K562 (cell line): ENCODE measurements at regions not wholly inside any gene's neighbourhood (a gene's known extent, or its start where the extent isn't known, plus 50 kb on each side); places are given as distances from the start of the nearest gene placed in this dataset.

Experiments
- E2F6 ChIP-seq, 2 experiments: IDR thresholded peaks; 2 replicates each; pipeline ENCODE4 v1.6.1; 2011; ENCODE audit warnings: borderline replicate concordance in 1 of 2, control low read depth in 1 of 2, low read depth in 1 of 2, low read length in 1 of 2, mild to moderate bottlenecking in 1 of 2, mixed read lengths in 1 of 2, moderate library complexity in 1 of 2; ENCODE audit not compliant: insufficient read depth in 1 of 2, insufficient read length in 1 of 2, poor library complexity in 1 of 2, severe bottlenecking in 1 of 2; ENCODE audit errors: extremely low read depth in 1 of 2
- HCFC1 ChIP-seq: IDR thresholded peaks from 2 replicates; pipeline ENCODE4 v1.6.1; 2012; ENCODE audit warnings: low read depth, low read length, improper control_type of control experiment
- MIER1 ChIP-seq: fragments of 450-650 bp; IDR thresholded peaks from 2 replicates; pipeline ENCODE4 v1.6.1; 2016; ENCODE audit warnings: antibody characterized with exemption, mild to moderate bottlenecking, low read depth
- PHF20 ChIP-seq: fragments of 450-650 bp; IDR thresholded peaks from 2 replicates; pipeline ENCODE4 v1.6.1; 2018; ENCODE audit not compliant: partially characterized antibody
- PTRF ChIP-seq: fragments of 450-650 bp; IDR thresholded peaks from 2 replicates; pipeline ENCODE4 v1.6.1; 2016; ENCODE audit warnings: mild to moderate bottlenecking, missing genetic modification characterization, missing compliant biosample characterization
- SAFB ChIP-seq: fragments of 200-400 bp; formaldehyde crosslinking; IDR thresholded peaks from 2 replicates; pipeline ENCODE4 v1.6.1; 2017; ENCODE audit warnings: low read depth, low read length, borderline replicate concordance
- SAFB2 ChIP-seq: fragments of 200-400 bp; formaldehyde crosslinking; IDR thresholded peaks from 2 replicates; pipeline ENCODE4 v1.6.1; 2018; ENCODE audit warnings: borderline replicate concordance, low read length, low read depth, moderate library complexity; ENCODE audit not compliant: severe bottlenecking
- TCF7L2 ChIP-seq: fragments of 150-350 bp; IDR thresholded peaks from 2 replicates; pipeline ENCODE4 v1.6.1; 2016; ENCODE audit warnings: low read depth, mild to moderate bottlenecking, low read length, moderate library complexity
- ZC3H4 ChIP-seq: sonication (generic); formaldehyde crosslinking; IDR thresholded peaks from 2 replicates; pipeline ENCODE4 v1.9.0; 2021; ENCODE audit warnings: missing genetic modification reagents, borderline replicate concordance
- ZC3H8 ChIP-seq: fragments of 450-650 bp; IDR thresholded peaks from 2 replicates; pipeline ENCODE4 v1.6.1; 2017
- ZNF124 ChIP-seq: sonication (generic); formaldehyde crosslinking; IDR thresholded peaks from 2 replicates; pipeline ENCODE4 v1.8.1; 2022; ENCODE audit warnings: missing genetic modification reagents
- ZNF280A ChIP-seq: fragments of 450-650 bp; IDR thresholded peaks from 2 replicates; pipeline ENCODE4 v1.6.1; 2018; ENCODE audit warnings: mild to moderate bottlenecking, low read depth; ENCODE audit not compliant: partially characterized antibody
- TF ChIP-seq, protein P1 (sequence below): fragments of 450-650 bp; formaldehyde crosslinking; IDR thresholded peaks from 2 replicates; pipeline ENCODE4 v1.4.0; 2020; ENCODE audit warnings: mild to moderate bottlenecking, moderate library complexity
- TF ChIP-seq, protein P2 (sequence below): fragments of 250-450 bp; sonication (Bioruptor Pico); IDR thresholded peaks from 2 replicates; pipeline ENCODE4 v1.5.0; 2021

GRCh38 chr4:116323606-116324005, 761.8 kb downstream of the TRAM1L1 start (continued):
- TF ChIP-seq, protein P1, sequence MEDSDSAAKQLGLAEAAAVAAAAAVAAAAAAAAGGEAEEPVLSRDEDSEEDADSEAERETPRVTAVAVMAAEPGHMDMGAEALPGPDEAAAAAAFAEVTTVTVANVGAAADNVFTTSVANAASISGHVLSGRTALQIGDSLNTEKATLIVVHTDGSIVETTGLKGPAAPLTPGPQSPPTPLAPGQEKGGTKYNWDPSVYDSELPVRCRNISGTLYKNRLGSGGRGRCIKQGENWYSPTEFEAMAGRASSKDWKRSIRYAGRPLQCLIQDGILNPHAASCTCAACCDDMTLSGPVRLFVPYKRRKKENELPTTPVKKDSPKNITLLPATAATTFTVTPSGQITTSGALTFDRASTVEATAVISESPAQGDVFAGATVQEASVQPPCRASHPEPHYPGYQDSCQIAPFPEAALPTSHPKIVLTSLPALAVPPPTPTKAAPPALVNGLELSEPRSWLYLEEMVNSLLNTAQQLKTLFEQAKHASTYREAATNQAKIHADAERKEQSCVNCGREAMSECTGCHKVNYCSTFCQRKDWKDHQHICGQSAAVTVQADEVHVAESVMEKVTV (CRISPR knock-in tag): no peak
- TF ChIP-seq, protein P2, sequence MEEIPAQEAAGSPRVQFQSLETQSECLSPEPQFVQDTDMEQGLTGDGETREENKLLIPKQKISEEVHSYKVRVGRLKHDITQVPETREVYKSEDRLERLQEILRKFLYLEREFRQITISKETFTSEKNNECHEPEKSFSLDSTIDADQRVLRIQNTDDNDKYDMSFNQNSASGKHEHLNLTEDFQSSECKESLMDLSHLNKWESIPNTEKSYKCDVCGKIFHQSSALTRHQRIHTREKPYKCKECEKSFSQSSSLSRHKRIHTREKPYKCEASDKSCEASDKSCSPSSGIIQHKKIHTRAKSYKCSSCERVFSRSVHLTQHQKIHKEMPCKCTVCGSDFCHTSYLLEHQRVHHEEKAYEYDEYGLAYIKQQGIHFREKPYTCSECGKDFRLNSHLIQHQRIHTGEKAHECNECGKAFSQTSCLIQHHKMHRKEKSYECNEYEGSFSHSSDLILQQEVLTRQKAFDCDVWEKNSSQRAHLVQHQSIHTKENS: no peak
- TF ChIP-seq ZC3H8 (no peak), ZNF124 (CRISPR knock-in tag) (no peak), SAFB (no peak), ZNF280A (no peak), ZC3H4 (no peak), SAFB2 (no peak), PTRF (tag) (no peak), PHF20 (no peak), MIER1 (no peak), TCF7L2 (no peak), HCFC1 (no peak), E2F6 (IDR thresholded peaks at IDR 0.05; ENCODE audit: borderline replicate concordance in 1 of 2, extremely low read depth in 1 of 2, insufficient read depth in 1 of 2, insufficient read length in 1 of 2, low read depth in 1 of 2, low read length in 1 of 2, poor library complexity in 1 of 2, severe bottlenecking in 1 of 2) (no peak)
